ENCODE measurements at regions not wholly inside any gene's neighbourhood (a gene's known extent, or its start where the extent isn't known, plus 50 kb on each side); places are given as distances from the start of the nearest gene placed in this dataset.

GRCh38 chr2:12543076-12543977 is 173.4 kb upstream of the TRIB2 start:
- H3K4me1 ChIP-seq (ENCODE audit: control extremely low read depth in 1 of 4, control insufficient read depth in 4 of 4, insufficient read depth in 4 of 4, low read length in 3 of 4) = no peaks in the 10 kb centered on the region
- H3K9me3 ChIP-seq (ENCODE audit: control extremely low read depth in 1 of 5, control insufficient read depth in 4 of 5, insufficient read depth in 2 of 5, low read depth in 1 of 5, low read length in 4 of 5) = no peaks in the 10 kb centered on the region
- H3K4me3 ChIP-seq (ENCODE audit: control insufficient read depth in 1 of 7, extremely low read depth in 1 of 7, insufficient read depth in 4 of 7, low read depth in 2 of 7, low read length in 6 of 7) = no peak overlapping the region
- H3K27me3 ChIP-seq (replicated peaks in 2 of 5; ENCODE audit: control insufficient read depth in 4 of 5, insufficient read depth in 5 of 5, low read length in 4 of 5) = no peaks in the 10 kb centered on the region
- H3K27ac ChIP-seq (ENCODE audit: insufficient read depth in 1 of 2, low read depth in 1 of 2, low read length in 2 of 2, poor library complexity in 1 of 2, severe bottlenecking in 2 of 2) = no peak overlapping the region
- ChIA-PET CTCF (no interaction called here), POLR2A (no interaction called here)
- no peak for DNase-seq
- 93% methylated on average over 9 of the region's 11 CpGs for WGBS (ENCODE audit: insufficient coverage)
- H3K36me3 ChIP-seq (ENCODE audit: control insufficient read depth in 4 of 4, insufficient read depth in 4 of 4, low read length in 3 of 4) = no peaks in the 10 kb centered on the region

- WGBS (ENCODE audit: insufficient coverage) = 97% methylated on average over 3 of the region's 7 CpGs
- ChIA-PET POLR2A (no interaction called here), CTCF (no interaction called here)
- no peak for DNase-seq
- Histone ChIP-seq H3K4me3 (ENCODE audit: control insufficient read depth in 1 of 7, extremely low read depth in 1 of 7, insufficient read depth in 4 of 7, low read depth in 2 of 7, low read length in 6 of 7) (no peak overlapping the region), H3K4me1 (ENCODE audit: control extremely low read depth in 1 of 4, control insufficient read depth in 4 of 4, insufficient read depth in 4 of 4, low read length in 3 of 4) (no peaks in the 10 kb centered on the region), H3K36me3 (ENCODE audit: control insufficient read depth in 4 of 4, insufficient read depth in 4 of 4, low read length in 3 of 4) (no peaks in the 10 kb centered on the region), H3K27me3 (replicated peaks in 2 of 5; ENCODE audit: control insufficient read depth in 4 of 5, insufficient read depth in 5 of 5, low read length in 4 of 5) (no peaks in the 10 kb centered on the region), H3K27ac (ENCODE audit: insufficient read depth in 1 of 2, low read depth in 1 of 2, low read length in 2 of 2, poor library complexity in 1 of 2, severe bottlenecking in 2 of 2) (no peak overlapping the region), H3K9me3 (ENCODE audit: control extremely low read depth in 1 of 5, control insufficient read depth in 4 of 5, insufficient read depth in 2 of 5, low read depth in 1 of 5, low read length in 4 of 5) (no peaks in the 10 kb centered on the region)
Measured at GRCh38 chr2:12543978-12544558, 172.7 kb upstream of the TRIB2 start.

GRCh38 chr2:12547566-12548170 is 169.1 kb upstream of the TRIB2 start:
- CTCF ChIA-PET = interaction anchor here (0.6 to 1.5 kb wide), 2 partner anchors 9 to 359 kb away, joined by 3 read pairs; no protein-coding TSS in a partner anchor

GRCh38 chr2:12548906-12549305 is 167.8 kb upstream of the TRIB2 start:
- H3K4me3 ChIP-seq (ENCODE audit: control insufficient read depth in 1 of 7, extremely low read depth in 1 of 7, insufficient read depth in 4 of 7, low read depth in 2 of 7, low read length in 6 of 7) = no peak overlapping the region

More at GRCh38 chr2:12547566-12548170, 169.1 kb upstream of the TRIB2 start:
- Histone ChIP-seq H3K27ac (ENCODE audit: insufficient read depth in 1 of 2, low read depth in 1 of 2, low read length in 2 of 2, poor library complexity in 1 of 2, severe bottlenecking in 2 of 2) (no peak overlapping the region), H3K9me3 (ENCODE audit: control extremely low read depth in 1 of 5, control insufficient read depth in 4 of 5, insufficient read depth in 2 of 5, low read depth in 1 of 5, low read length in 4 of 5) (no peaks in the 10 kb centered on the region), H3K27me3 (replicated peaks in 2 of 5; ENCODE audit: control insufficient read depth in 4 of 5, insufficient read depth in 5 of 5, low read length in 4 of 5) (no peaks in the 10 kb centered on the region), H3K4me1 (ENCODE audit: control extremely low read depth in 1 of 4, control insufficient read depth in 4 of 4, insufficient read depth in 4 of 4, low read length in 3 of 4) (no peaks in the 10 kb centered on the region), H3K4me3 (ENCODE audit: control insufficient read depth in 1 of 7, extremely low read depth in 1 of 7, insufficient read depth in 4 of 7, low read depth in 2 of 7, low read length in 6 of 7) (no peak overlapping the region), H3K36me3 (ENCODE audit: control insufficient read depth in 4 of 4, insufficient read depth in 4 of 4, low read length in 3 of 4) (no peaks in the 10 kb centered on the region)
- WGBS (ENCODE audit: insufficient coverage) = 100% methylated on average over 1 of the region's 2 CpGs
- DNase-seq = no peak
- POLR2A ChIA-PET = no interaction called here

GRCh38 chr2:12549641-12550040 is 167.1 kb upstream of the TRIB2 start:
- no peak for DNase-seq
- Histone ChIP-seq H3K27me3 (replicated peaks in 2 of 5; ENCODE audit: control insufficient read depth in 4 of 5, insufficient read depth in 5 of 5, low read length in 4 of 5) (no peaks in the 10 kb centered on the region), H3K9me3 (ENCODE audit: control extremely low read depth in 1 of 5, control insufficient read depth in 4 of 5, insufficient read depth in 2 of 5, low read depth in 1 of 5, low read length in 4 of 5) (no peaks in the 10 kb centered on the region), H3K4me1 (ENCODE audit: control extremely low read depth in 1 of 4, control insufficient read depth in 4 of 4, insufficient read depth in 4 of 4, low read length in 3 of 4) (no peaks in the 10 kb centered on the region), H3K27ac (ENCODE audit: insufficient read depth in 1 of 2, low read depth in 1 of 2, low read length in 2 of 2, poor library complexity in 1 of 2, severe bottlenecking in 2 of 2) (no peak overlapping the region), H3K4me3 (ENCODE audit: control insufficient read depth in 1 of 7, extremely low read depth in 1 of 7, insufficient read depth in 4 of 7, low read depth in 2 of 7, low read length in 6 of 7) (no peak overlapping the region), H3K36me3 (ENCODE audit: control insufficient read depth in 4 of 4, insufficient read depth in 4 of 4, low read length in 3 of 4) (no peaks in the 10 kb centered on the region)
- 100% methylated on average over 1 of the region's 2 CpGs for WGBS (ENCODE audit: insufficient coverage)
- ChIA-PET CTCF (no interaction called here), POLR2A (interaction anchor here (0.6 kb wide), 1 partner anchor 67 kb away, joined by 3 read pairs; no protein-coding TSS in a partner anchor)

More at GRCh38 chr2:12548906-12549305, 167.8 kb upstream of the TRIB2 start:
- ChIA-PET CTCF (interaction anchor here (0.6 kb wide), 1 partner anchor 458 kb away, joined by 3 read pairs; no protein-coding TSS in a partner anchor), POLR2A (interaction anchor here (0.6 kb wide), 1 partner anchor 67 kb away, joined by 3 read pairs; no protein-coding TSS in a partner anchor)
- WGBS (ENCODE audit: insufficient coverage) = 100% methylated on average over 2 of the region's 4 CpGs
- Histone ChIP-seq H3K9me3 (ENCODE audit: control extremely low read depth in 1 of 5, control insufficient read depth in 4 of 5, insufficient read depth in 2 of 5, low read depth in 1 of 5, low read length in 4 of 5) (no peaks in the 10 kb centered on the region), H3K27me3 (replicated peaks in 2 of 5; ENCODE audit: control insufficient read depth in 4 of 5, insufficient read depth in 5 of 5, low read length in 4 of 5) (no peaks in the 10 kb centered on the region), H3K27ac (ENCODE audit: insufficient read depth in 1 of 2, low read depth in 1 of 2, low read length in 2 of 2, poor library complexity in 1 of 2, severe bottlenecking in 2 of 2) (no peak overlapping the region), H3K4me1 (ENCODE audit: control extremely low read depth in 1 of 4, control insufficient read depth in 4 of 4, insufficient read depth in 4 of 4, low read length in 3 of 4) (no peaks in the 10 kb centered on the region), H3K36me3 (ENCODE audit: control insufficient read depth in 4 of 4, insufficient read depth in 4 of 4, low read length in 3 of 4) (no peaks in the 10 kb centered on the region)
- no peak for DNase-seq

GRCh38 chr2:12552092-12552491 is 164.6 kb upstream of the TRIB2 start:
- WGBS (ENCODE audit: insufficient coverage) = 90% methylated on average over 1 of the region's 7 CpGs
- Histone ChIP-seq H3K4me3 (ENCODE audit: control insufficient read depth in 1 of 7, extremely low read depth in 1 of 7, insufficient read depth in 4 of 7, low read depth in 2 of 7, low read length in 6 of 7) (no peak overlapping the region), H3K9me3 (ENCODE audit: control extremely low read depth in 1 of 5, control insufficient read depth in 4 of 5, insufficient read depth in 2 of 5, low read depth in 1 of 5, low read length in 4 of 5) (no peaks in the 10 kb centered on the region), H3K27ac (ENCODE audit: insufficient read depth in 1 of 2, low read depth in 1 of 2, low read length in 2 of 2, poor library complexity in 1 of 2, severe bottlenecking in 2 of 2) (no peak overlapping the region), H3K4me1 (ENCODE audit: control extremely low read depth in 1 of 4, control insufficient read depth in 4 of 4, insufficient read depth in 4 of 4, low read length in 3 of 4) (peaks cover 0 to 5% (median 2%) of the 10 kb centered on the region in 4 experiments), H3K36me3 (ENCODE audit: control insufficient read depth in 4 of 4, insufficient read depth in 4 of 4, low read length in 3 of 4) (no peaks in the 10 kb centered on the region), H3K27me3 (replicated peaks in 2 of 5; ENCODE audit: control insufficient read depth in 4 of 5, insufficient read depth in 5 of 5, low read length in 4 of 5) (no peaks in the 10 kb centered on the region)
- DNase-seq = no peak
- ChIA-PET POLR2A (no interaction called here), CTCF (no interaction called here)

All from common myeloid progenitor, CD34-positive (primary cell).